SH-SY5Y (cell line): ENCODE measurements at regions not wholly inside any gene's neighbourhood (a gene's known extent, or its start where the extent isn't known, plus 50 kb on each side); places are given as distances from the start of the nearest gene placed in this dataset.

Source experiments
- GATA2 ChIP-seq: IDR thresholded peaks from 2 replicates; pipeline ENCODE4 v1.6.1; 2011; ENCODE audit warnings: mild to moderate bottlenecking, low read depth, low read length
- GATA3 ChIP-seq: IDR thresholded peaks from 2 replicates; pipeline ENCODE4 v1.6.1; 2011; ENCODE audit warnings: low read depth, mild to moderate bottlenecking, low read length, moderate library complexity

GRCh38 chr6:115004982-115005381 is 662.2 kb upstream of the HS3ST5 start:
- TF ChIP-seq GATA3 (0 out of 2 replicates have a peak, but pooled peaks have one; percentile 21), GATA2 (peak; percentile 86)

DNA sequence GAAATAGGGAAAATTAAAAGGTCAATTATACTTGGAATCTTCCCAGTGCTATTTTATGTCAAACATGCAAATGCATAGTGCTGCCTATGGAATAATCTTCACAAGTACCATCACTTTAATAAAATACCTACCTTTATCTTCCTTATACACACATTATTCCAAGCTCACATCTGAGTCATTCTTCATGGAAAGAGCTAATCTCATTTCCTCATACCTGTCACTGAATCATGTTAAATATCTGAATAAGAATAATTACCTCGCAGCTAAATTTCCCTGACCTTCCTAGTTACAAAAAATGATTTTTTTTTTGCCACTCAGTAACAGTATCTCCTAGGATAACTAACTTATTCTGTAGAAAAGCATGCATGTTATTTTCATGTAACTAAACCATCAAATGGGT is 661.4 kb upstream of the HS3ST5 start:
- TF ChIP-seq GATA2 (no peak), GATA3 (no peak)

DNA sequence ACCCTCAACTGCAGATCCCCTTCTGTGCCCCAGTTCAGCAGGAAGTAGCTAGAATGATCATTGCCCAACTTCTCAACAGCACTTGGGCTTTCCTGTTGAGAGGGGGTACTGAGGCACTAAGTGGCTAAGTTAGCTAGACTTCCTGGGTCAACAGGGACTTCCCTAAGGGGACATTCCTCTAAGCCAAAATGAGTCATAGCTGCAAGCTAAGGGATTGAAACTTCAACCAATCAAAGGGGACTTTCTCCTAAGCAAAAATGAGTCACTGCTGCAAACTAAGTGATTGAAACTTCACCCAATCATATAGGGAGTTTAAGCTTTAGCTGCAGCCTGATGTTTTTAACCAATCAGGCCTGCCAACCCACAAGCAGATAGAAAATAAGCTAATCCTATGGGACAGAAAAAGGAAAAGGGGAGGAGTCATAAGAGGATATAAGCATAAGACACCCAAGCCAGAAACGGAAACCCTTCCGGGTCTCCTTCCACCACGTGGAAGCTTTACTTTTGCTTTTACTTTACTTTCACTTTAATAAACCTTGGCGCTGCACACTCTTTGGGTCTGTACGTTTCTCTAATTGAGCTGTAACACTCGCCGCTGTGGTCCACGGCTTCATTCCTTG is 659.0 kb upstream of the HS3ST5 start:
- TF ChIP-seq GATA3, result no peak
- TF ChIP-seq GATA2, result no peak

GRCh38 chr6:115000736-115001135 is 657.9 kb upstream of the HS3ST5 start:
- TF ChIP-seq GATA2, result no peak
- no peak for TF ChIP-seq GATA3

DNA sequence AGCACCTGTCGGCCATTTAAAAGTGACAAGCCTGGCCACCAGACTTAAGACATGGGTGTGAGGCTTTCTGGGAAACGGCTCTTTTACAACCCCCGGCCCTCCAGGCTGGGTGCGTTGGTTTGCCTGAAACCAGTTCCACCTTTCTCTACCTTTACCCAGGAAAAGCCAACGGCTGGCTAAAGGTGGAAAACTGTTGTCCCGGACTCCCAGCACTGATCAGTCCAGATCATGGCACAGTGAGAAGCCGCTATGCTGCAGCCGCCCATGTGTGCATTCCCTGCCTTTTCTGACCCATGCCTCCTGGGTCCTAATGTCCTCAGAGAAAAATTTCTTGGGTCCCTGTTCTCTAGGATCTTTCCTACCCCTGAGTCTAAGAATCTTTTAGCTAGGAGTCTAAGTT is 655.7 kb upstream of the HS3ST5 start:
- no peak for TF ChIP-seq GATA3
- TF ChIP-seq GATA2, result no peak

DNA sequence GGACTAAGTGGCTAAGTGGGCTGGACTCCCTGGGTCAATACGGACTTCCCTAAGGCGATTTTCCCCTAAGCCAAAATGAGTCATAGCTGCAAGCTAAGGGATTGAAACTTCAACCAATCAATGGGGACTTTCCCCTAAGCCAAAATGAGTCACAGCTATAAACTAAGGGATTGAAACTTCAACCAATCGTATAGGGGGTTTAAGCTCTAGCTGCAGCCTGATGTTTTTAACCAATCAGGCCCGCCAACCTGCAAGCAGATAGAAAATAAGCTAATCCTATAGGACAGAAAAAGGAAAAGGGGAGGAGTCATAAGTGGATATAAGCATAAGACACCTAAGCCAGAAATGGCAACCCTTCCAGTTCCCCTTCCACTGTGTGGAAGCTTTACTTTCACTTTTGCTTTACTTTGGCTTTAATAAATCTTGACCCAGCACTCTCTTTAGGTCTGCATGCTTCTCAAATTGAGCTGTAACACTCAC is 655.0 kb upstream of the HS3ST5 start:
- no peak for TF ChIP-seq GATA3
- no peak for TF ChIP-seq GATA2

DNA sequence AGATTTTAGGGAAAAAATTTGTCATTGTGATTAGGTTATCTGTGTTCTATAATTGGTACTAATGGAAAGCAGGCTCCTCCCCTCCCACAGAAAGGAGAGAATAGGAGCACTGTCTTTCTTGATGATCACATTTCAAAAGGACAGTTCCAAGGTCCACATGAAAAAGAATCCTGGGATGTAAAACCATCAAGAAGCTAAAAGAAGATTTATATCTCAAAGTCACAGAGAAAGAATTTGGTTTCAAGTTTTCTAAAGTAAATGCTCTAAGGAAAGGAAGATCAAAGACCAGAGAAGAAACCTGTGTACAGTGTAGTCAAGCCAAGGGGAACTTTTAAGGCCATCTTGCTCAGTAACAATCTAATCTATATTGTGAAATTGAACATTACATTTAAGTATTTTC is 652.7 kb upstream of the HS3ST5 start:
- TF ChIP-seq GATA2 (no peak), GATA3 (no peak)

DNA sequence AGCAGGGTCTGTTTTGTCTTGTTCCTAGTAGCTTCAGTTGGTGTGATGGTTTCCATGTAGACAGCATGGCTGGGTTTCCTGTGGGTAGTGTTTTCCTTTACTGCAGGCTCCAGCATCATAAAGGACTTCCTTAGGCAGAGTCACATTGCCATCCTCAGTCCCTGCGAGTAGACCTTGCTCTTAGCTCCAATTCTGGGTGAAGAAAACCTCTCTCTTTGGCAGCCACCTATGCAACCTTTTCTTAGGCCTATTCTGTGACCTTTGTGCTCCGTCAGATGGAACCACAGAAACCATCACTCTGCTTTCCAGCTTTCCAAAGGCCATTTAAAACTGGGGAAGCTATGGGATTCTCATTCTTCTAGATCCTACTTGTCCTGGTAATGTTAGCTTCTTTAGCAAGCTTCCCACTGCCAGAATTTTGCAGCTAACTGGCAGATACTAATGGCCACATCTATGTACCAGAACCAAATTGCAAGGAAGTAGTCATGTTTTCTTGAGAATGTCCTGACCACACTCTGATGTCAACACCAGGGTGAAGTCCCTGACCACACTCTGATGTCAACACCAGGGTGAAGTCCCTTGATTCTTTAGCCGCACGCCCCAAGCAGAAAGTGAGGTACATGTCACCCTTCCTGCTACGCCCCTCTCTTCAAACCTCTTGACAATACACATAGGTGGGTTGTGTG is 646.6 kb upstream of the HS3ST5 start:
- TF ChIP-seq GATA3 (no peak), GATA2 (no peak)

GRCh38 chr6:114987281-114987680 is 644.5 kb upstream of the HS3ST5 start:
- TF ChIP-seq GATA3 (no peak), GATA2 (no peak)

DNA sequence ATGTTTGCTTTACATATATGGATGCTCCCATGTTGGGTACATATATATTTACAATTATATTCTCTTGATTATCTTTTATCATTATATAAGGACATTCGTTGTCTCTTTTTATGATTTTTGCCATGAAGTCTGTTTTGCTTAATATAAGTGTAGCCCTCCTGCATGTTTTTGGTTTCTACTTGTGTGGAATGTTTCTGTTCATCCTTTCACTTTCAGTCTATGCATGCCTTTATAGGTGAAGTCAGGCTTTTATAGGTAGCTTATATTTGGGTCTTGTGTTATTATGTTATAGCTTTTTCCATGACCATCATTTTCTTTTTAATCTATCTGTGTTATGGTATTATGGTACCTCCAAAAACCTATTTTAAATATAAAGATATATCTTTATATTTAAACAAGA is 612.5 kb upstream of the HS3ST5 start:
- TF ChIP-seq GATA3 (no peak), GATA2 (no peak)

DNA sequence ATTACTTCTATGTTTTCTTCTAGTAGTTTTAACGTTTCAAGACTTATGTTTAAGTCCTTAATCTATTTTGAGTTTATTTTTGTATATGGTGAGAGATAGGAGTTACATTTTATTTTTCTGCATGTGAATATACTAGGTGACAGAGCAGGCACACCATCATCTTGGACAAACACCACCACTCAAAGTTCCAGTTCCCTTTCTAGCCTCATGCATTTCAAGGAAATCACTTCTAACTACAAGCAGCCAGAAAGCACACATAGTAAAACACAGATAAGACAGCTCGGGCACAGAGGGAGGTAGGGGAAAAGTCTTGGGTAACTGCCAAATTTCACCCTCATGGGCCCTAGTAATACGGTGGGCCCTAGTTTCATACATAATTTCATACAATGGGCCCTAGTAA is 609.4 kb upstream of the HS3ST5 start:
- TF ChIP-seq GATA2, result no peak
- TF ChIP-seq GATA3, result no peak

- TF ChIP-seq GATA3 (no peak), GATA2 (no peak)
These were observed 602.6 kb upstream of the HS3ST5 start for GRCh38 chr6:114945392-114945791.

DNA sequence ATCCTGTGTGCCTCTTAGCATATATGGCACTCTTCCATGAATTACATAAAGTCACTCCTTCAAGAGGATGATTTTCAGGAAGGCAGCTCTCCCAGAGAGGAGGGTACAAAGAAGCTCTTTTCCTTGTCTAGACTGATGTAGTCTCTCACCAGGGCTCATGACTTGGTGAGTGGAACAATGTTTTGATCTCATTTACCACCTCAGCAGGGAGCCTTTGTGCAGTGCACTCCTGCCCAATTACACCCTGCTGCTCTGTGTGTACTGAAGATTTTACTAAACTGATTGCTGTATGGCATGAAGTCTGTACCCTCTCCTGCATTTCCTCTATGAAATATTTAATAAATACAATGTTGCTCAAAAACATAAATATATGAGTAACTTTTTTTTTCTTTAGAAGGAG is 598.3 kb upstream of the HS3ST5 start:
- no peak for TF ChIP-seq GATA3
- no peak for TF ChIP-seq GATA2

DNA sequence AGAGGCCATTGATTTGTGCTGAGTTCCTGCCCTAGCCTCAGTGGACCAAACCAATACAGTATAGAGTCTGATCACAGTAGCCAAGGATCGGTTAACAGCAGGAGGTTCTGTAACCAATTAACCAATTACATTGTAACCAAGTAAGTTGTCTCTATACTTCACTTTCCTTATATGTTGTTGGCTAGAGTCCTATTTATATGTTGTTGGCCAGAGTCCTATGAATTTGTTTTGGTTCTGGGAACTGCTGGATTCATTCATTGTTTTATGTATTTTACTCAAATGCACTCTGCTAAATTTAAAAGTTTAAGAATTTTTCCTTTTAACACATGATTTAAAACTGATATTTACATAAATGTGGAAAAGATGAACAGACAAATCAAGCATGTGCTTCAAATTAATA is 597.4 kb upstream of the HS3ST5 start:
- no peak for TF ChIP-seq GATA3
- TF ChIP-seq GATA2, result no peak

GRCh38 chr6:114939630-114940029 is 596.8 kb upstream of the HS3ST5 start:
- TF ChIP-seq GATA3, result no peak
- no peak for TF ChIP-seq GATA2
